Endothelial cell (in vitro differentiated cells): ENCODE measurements at regions not wholly inside any gene's neighbourhood (a gene's known extent, or its start where the extent isn't known, plus 50 kb on each side); places are given as distances from the start of the nearest gene placed in this dataset.
A peak's percentile ranks its signal among the peaks of the same experiment; 100 is the strongest.

Experiments used
- DNase-seq: peaks from one replicate; pipeline ENCODE4 v3.0.0; 2021; ENCODE audit warnings: low spot score
- H3K27ac Mint-ChIP-seq: one replicate; pipeline ENCODE4 v1.8.0; 2021; ENCODE audit warnings: mixed read lengths, inconsistent platforms; ENCODE audit not compliant: unreplicated experiment
- H3K27me3 Mint-ChIP-seq: one replicate; pipeline ENCODE4 v1.8.0; 2021; ENCODE audit warnings: mild to moderate bottlenecking, moderate library complexity, mixed read lengths, inconsistent platforms; ENCODE audit not compliant: unreplicated experiment
- H3K36me3 Mint-ChIP-seq: one replicate; pipeline ENCODE4 v1.8.0; 2021; ENCODE audit warnings: mild to moderate bottlenecking, low read depth, mixed read lengths, inconsistent platforms; ENCODE audit not compliant: unreplicated experiment
- H3K4me1 Mint-ChIP-seq: one replicate; pipeline ENCODE4 v1.8.0; 2021; ENCODE audit warnings: mild to moderate bottlenecking, mixed read lengths, inconsistent platforms; ENCODE audit not compliant: unreplicated experiment
- H3K4me3 Mint-ChIP-seq: one replicate; pipeline ENCODE4 v1.8.0; 2021; ENCODE audit warnings: mild to moderate bottlenecking, mixed read lengths, inconsistent platforms; ENCODE audit not compliant: unreplicated experiment
- H3K9me3 Mint-ChIP-seq: one replicate; pipeline ENCODE4 v1.8.0; 2021; ENCODE audit warnings: mixed read lengths, inconsistent platforms; ENCODE audit not compliant: unreplicated experiment
- TF ChIP-seq, protein P1 (sequence below): fragments of 200-600 bp; sonication (generic); IDR thresholded peaks from one replicate; pipeline ENCODE4 v1.5.0; 2021; ENCODE audit warnings: antibody characterized with exemption; ENCODE audit not compliant: unreplicated experiment

DNA sequence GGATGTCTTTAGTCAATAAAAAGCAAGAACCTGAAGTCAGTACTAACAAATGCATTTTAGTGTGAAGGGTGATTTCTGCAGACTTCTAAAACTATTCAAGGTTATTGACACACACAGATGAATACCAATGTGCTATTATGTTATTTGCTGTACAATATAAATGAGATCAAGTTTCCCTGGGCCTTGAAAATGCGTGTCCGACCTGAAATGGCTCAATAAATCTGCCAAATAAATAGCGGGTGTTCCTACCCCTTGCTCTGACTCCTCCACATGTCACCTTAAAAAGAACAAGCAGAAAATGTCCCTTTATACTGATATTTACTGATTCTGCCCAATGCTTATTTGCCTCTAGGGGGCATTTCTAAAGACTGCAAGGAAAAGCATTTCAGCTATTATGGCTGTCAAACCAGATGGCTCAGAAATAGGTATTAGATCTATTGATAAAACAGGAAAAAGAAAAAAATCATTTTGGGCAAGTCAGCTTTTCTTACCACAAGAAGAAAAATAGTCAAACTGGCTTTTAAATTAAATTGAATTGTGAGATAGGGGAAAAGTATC, 367.3 kb upstream of the KITLG start:
- Mint-ChIP-seq H3K27ac (no peak overlapping the region), H3K4me3 (no peak overlapping the region), H3K9me3 (no peaks in the 10 kb centered on the region), H3K4me1 (peaks cover 21% of the 10 kb centered on the region), H3K27me3 (peaks cover 4% of the 10 kb centered on the region), H3K36me3 (no peaks in the 10 kb centered on the region)
- TF ChIP-seq, protein P1, sequence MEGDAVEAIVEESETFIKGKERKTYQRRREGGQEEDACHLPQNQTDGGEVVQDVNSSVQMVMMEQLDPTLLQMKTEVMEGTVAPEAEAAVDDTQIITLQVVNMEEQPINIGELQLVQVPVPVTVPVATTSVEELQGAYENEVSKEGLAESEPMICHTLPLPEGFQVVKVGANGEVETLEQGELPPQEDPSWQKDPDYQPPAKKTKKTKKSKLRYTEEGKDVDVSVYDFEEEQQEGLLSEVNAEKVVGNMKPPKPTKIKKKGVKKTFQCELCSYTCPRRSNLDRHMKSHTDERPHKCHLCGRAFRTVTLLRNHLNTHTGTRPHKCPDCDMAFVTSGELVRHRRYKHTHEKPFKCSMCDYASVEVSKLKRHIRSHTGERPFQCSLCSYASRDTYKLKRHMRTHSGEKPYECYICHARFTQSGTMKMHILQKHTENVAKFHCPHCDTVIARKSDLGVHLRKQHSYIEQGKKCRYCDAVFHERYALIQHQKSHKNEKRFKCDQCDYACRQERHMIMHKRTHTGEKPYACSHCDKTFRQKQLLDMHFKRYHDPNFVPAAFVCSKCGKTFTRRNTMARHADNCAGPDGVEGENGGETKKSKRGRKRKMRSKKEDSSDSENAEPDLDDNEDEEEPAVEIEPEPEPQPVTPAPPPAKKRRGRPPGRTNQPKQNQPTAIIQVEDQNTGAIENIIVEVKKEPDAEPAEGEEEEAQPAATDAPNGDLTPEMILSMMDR, result no peak
- no peak for DNase-seq

DNA sequence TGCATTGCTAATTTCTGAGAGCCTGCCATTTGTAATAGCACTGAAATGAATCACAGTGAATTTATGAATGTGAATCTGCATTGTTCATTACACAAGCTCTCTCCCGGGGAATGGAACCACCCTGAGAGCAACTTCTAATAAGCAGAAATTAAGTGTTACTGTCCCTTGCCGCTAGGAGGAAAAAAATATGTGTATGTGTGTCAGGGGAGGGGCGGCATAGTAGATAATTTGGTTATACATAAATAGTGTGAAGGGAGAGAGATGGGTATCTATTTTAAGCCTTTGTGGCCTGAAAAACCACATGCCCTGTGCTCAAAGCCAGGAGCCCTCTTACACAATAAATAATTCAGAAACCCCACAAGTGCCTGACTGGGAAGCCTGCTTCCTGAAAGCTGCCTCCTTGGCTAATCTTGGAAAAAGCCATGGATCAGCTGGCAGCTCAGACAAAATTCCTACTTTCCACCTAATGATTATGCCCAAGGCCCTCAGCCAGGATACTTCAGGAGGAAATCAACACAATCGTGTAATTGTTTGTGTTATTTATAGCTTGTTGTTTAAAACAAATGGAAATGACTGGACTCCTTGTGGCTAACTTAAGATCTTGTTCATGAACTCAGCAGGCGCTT, 366.2 kb upstream of the KITLG start:
- H3K4me1 Mint-ChIP-seq, result peaks cover 18% of the 10 kb centered on the region
- H3K36me3 Mint-ChIP-seq, result no peaks in the 10 kb centered on the region
- H3K27ac Mint-ChIP-seq, result peak overlapping the region; percentile 89
- peaks cover 4% of the 10 kb centered on the region for H3K27me3 Mint-ChIP-seq
- DNase-seq, result no peak
- TF ChIP-seq, protein P1, result no peak
- H3K4me3 Mint-ChIP-seq, result peak overlapping the region; percentile 2
- H3K9me3 Mint-ChIP-seq, result no peaks in the 10 kb centered on the region

DNA sequence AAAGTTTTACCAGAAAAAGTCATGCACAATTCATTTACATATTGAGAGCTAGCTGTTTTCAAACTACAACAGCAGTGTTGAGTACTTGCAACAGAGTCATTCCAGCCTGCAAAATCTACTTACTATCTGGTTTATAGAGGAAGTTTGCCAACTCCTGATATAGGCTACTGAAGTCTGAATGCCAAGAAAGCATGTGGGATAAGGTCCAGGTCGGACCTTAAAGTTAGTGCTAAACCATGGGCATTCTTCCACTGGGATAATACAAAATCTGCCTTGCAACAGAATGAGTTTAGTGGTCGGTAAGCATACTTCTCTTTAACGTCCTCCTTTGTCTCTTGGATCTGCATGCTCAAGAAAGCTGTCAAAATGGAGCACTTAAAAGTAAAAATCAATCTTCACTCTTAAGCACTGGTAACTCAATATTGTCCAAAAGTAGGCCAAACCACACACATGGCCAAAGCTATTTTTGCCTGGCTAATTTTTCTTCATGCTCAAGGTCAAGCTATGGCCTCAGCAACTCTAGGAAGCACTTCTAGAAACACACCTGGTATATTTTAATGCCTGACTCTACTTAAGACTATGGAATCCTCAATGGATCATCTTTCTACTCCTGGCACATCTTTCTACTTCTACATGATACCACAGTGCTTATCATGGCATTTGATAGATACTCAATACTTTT, 364.9 kb upstream of the KITLG start:
- no peaks in the 10 kb centered on the region for H3K9me3 Mint-ChIP-seq
- no peak overlapping the region for H3K4me3 Mint-ChIP-seq
- H3K27me3 Mint-ChIP-seq, result peaks cover 4% of the 10 kb centered on the region
- DNase-seq, result no peak
- peaks cover 18% of the 10 kb centered on the region for H3K4me1 Mint-ChIP-seq
- no peak overlapping the region for H3K27ac Mint-ChIP-seq
- TF ChIP-seq, protein P1, result no peak
- H3K36me3 Mint-ChIP-seq, result no peaks in the 10 kb centered on the region

DNA sequence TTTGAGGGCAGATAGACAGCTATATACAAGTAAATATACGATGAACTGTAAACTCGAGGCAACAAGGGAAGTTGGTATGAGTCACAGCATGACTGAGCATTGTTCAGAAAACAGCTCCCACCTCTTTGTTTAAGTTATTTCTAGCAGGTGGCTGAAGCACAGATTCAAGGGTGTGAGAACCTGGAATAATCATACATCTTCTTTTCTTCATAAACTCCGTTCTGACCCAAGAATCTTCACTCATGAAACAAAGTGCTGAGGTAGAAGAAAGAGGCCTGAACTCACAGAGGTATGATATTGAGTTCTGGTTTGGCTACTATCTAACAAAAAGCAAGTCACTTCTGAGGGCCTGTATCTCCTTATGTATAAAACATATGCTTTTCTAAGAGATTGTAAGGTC, 364.1 kb upstream of the KITLG start:
- Mint-ChIP-seq H3K27me3 (peaks cover 3% of the 10 kb centered on the region), H3K36me3 (no peaks in the 10 kb centered on the region), H3K4me3 (no peak overlapping the region), H3K9me3 (no peaks in the 10 kb centered on the region), H3K27ac (no peak overlapping the region), H3K4me1 (peaks cover 18% of the 10 kb centered on the region)
- DNase-seq, result no peak
- TF ChIP-seq, protein P1, result no peak

DNA sequence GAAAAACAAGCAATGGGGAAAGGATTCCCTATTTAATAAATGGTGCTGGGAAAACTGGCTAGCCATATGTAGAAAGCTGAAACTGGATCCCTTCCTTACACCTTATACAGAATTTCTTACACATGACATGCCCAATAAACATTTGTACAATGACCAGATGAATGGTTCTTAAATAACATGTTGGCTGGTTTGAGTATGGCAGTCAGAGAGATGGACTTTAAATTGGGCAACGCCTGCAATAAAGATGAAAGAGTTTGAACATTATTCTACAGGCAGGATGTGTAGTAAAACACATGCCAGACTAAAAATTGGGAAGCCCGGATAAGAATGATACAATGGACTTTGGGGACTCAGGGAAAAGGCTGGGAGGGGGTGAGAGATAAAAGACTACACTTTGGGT, 360.6 kb upstream of the KITLG start:
- Mint-ChIP-seq H3K9me3 (no peaks in the 10 kb centered on the region), H3K36me3 (no peaks in the 10 kb centered on the region), H3K4me3 (no peak overlapping the region), H3K4me1 (peaks cover 4% of the 10 kb centered on the region), H3K27me3 (no peaks in the 10 kb centered on the region), H3K27ac (no peak overlapping the region)
- TF ChIP-seq, protein P1, result no peak
- no peak for DNase-seq
